Uterus (tissue), 2 donors: ENCODE measurements at regions not wholly inside any gene's neighbourhood (a gene's known extent, or its start where the extent isn't known, plus 50 kb on each side); places are given as distances from the start of the nearest gene placed in this dataset.

Source experiments
- POLR2A ChIP-seq, 2 donors: fragments of 450-650 bp; IDR thresholded peaks; one replicate each; pipeline ENCODE4 v1.6.1; 2016; ENCODE audit warnings: antibody characterized with exemption in 2 of 2, mild to moderate bottlenecking in 1 of 2, moderate library complexity in 1 of 2
- TF ChIP-seq, protein P1 (sequence below), 4 experiments: fragments of 200-600 bp in 2 of 4; fragments of 450-650 bp in 2 of 4; sonication (generic) in 2 of 4; IDR thresholded peaks; one replicate each; pipeline ENCODE4 v1.5.1; 2016 to 2019; ENCODE audit warnings: antibody characterized with exemption in 4 of 4, mild to moderate bottlenecking in 2 of 4, moderate library complexity in 1 of 4

GRCh38 chr9:29203244-29203930, 1630.1 kb upstream of the C9orf72 start:
- TF ChIP-seq, protein P1, sequence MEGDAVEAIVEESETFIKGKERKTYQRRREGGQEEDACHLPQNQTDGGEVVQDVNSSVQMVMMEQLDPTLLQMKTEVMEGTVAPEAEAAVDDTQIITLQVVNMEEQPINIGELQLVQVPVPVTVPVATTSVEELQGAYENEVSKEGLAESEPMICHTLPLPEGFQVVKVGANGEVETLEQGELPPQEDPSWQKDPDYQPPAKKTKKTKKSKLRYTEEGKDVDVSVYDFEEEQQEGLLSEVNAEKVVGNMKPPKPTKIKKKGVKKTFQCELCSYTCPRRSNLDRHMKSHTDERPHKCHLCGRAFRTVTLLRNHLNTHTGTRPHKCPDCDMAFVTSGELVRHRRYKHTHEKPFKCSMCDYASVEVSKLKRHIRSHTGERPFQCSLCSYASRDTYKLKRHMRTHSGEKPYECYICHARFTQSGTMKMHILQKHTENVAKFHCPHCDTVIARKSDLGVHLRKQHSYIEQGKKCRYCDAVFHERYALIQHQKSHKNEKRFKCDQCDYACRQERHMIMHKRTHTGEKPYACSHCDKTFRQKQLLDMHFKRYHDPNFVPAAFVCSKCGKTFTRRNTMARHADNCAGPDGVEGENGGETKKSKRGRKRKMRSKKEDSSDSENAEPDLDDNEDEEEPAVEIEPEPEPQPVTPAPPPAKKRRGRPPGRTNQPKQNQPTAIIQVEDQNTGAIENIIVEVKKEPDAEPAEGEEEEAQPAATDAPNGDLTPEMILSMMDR (IDR thresholded peaks at IDR 0.05): no peak
- TF ChIP-seq POLR2A (IDR thresholded peaks at IDR 0.05): no peak
